Hippocampal formation (tissue), 2 donors: ENCODE measurements at regions not wholly inside any gene's neighbourhood (a gene's known extent, or its start where the extent isn't known, plus 50 kb on each side); places are given as distances from the start of the nearest gene placed in this dataset.
"Not testable (repeated sequence)": the region's sequence is repeated elsewhere in the genome, so short reads cannot be mapped to it uniquely, and the experiment has no call there.

Experiments used
- DNase-seq, 2 donors: peaks; one replicate each; lab custom pipeline; 2025; lab: John Stamatoyannopoulos, UW

DNA sequence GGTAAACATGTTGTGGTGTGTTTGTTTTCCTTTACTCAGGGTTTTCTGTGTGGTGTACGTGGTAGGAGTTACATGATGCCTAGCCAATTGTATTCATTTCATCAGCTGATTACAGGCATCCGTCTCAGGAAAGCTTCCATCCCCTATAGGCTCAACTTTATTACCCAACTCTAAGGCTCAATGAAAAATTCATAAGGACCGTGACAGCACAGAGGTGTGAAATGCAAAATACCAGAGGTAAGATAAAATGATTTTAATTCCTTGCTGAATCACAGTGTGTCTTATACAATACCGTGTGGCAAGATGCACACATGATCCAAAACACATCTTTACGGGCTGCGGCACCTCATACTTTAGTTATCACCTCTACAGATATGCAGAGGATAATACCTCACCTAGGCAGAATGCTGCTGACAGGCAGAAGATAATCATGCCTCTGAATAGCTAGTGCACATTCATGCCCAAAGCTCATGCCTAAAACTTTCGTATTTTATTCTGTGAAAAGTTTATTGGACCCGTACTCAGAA lies 87.2 kb upstream of the DIO2 start:
- DNase-seq: no peak

DNA sequence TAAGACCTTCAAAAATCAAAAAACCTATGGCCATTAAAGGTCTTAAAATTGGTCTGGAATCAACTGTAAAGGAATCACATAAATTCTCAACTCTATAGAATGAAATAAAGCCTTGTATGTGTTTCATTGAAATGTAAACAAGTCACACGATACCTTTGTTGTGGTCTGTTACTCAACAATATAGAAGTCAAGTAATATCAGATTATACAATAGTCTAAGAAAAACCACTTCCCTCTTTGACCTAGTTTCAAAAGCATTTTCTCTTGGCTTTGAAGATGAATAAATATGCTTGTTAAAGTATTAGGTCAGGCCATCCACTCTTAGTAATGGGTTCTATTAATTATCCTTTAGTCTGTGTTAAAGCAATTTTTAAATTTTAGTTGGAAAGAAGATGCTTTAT lies 79.8 kb upstream of the DIO2 start:
- no peak for DNase-seq

DNA sequence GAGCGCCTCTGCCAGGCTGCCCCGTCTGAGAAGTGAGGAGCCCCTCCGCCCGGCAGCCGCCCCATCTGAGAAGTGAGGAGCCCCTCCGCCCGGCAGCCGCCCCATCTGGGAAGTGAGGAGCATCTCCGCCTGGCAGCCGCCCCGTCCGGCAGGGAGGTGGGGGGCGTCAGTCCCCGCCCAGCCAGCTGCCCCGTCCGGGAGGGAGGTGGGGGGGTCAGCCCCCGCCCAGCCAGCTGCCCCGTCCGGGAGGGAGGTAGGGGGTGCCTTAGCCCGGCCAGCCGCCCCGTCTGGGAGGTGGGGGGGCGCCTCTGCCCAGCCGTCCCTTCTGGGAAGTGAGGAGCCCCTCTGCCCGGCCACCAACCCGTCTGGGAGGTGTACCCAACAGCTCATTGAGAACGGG lies 75.4 kb upstream of the DIO2 start:
- DNase-seq: not testable (repeated sequence)

DNA sequence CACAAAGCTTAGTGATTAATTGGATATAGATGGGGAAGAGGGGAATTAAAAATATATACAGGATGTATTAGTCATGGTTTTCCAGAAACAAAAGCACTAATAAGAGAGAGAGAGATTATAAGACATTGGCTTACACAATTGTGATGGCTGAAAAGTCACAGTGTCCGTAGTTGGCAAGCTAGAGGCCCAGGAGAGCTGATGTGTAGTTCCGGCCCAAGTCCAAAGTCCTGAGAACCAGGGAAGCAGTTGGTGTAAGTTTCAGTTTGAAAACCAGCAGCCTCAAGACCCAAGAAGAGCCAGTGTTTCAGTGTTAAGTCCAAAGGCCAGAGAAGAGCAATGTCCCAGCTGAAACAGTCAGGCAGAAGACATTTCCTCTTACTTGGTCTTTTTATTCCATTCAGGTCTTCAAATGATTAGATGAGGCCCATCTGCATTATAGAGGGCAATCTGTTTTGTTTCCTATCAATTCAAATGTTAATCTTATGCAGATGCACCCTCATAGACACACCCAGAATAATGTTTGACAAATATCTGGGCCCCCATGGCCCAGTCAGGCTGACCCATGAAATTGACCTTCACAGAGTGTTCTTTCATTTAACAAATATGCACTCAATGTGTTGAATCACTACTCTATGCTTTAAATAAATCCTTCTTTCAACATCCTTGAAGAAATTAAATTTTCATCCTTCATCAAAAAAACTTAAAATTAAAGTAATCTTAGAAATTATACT lies 67.2 kb upstream of the DIO2 start:
- DNase-seq: no peak

DNA sequence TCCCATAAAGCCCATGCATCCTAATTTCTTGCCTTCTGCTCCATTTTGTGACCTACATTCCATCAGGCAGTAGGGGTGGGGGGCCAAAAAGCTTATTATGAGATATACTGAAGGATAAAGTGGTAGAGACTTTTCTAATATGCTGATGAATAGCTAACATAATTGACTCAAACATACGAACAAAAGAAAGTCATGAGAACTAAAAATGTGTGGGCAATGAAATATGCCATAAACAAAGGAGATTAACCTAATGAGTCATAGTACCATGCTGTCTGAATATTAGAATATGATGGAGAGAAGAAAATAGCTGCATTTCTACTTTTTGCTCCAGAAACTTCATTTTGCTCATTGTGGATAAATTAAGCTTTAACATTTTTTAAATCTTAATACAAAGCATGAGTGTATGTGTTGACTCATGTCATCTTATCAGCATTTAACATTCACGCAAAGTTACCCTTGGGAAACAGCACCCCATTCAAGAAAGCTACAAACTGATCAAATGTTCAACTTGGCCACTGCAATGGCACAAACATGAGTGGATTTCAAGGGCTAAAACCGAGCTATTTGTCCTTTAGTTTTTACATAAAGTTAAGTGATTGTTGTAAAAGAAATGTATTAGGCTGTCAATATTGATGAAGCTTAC lies 64.0 kb upstream of the DIO2 start:
- DNase-seq: no peak

DNA sequence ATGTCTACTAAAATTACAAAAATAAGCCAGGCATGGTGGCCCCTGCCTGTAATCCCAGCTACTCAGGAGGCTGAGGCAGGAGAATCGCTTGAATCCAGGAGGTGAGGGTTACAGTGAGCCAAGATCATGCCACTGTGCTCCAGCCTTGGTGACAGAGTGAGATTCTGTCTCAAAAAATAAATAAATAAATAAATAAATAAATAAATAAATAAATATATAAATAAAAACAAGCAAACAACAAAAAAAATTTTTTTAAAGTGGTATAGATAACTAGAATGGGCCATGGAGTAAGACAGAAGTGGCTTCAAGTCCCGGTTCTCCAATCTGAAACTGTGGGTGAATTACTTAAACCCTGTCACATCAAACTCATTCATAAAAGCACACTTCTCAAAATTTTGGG lies 63.0 kb upstream of the DIO2 start:
- not testable (repeated sequence) for DNase-seq

DNA sequence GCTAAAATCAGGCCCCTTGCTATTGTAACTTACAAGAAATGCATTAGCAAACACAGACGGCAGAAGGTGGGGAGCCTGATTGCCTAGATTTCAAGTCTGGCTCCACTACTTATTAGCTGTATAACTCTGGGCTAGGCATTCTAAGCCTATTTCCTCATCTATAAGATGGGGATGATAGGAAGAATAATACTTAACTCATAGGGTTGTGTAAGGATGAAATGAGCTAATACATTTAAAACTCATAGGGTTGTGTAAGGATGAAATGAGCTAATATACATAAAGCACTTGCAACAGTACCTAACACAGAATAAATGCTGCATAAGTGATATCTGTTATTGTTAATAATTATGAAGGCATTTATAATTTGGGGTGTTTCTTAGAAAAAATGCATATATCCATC lies 60.1 kb upstream of the DIO2 start:
- DNase-seq: no peak

DNA sequence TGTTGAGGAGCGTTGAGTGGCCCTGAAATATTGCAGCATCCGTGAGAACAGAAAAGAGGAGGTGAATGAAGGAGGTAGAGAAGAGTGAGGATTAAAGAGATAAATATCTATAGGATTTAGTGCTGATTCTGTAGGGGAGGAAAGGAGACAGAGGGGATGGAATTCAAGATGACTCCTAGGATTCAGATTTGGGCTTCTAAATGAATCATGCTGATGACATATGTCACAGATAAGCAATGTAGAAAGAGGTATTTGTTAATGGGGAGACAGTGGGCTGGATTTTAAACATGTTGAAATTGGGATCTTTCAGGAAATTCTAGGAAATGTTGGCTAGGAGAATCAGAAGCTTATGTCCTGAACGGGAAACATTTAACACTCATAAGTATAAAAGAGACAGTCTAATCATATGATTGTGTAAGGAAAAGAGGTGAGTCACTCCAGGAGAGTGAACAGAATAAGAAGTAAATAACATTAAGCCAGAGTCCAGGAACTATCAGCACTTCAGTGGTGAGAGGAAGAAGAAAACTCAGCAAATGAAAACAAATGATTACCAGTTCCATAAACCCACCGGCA lies 58.1 kb upstream of the DIO2 start:
- no peak for DNase-seq

DNA sequence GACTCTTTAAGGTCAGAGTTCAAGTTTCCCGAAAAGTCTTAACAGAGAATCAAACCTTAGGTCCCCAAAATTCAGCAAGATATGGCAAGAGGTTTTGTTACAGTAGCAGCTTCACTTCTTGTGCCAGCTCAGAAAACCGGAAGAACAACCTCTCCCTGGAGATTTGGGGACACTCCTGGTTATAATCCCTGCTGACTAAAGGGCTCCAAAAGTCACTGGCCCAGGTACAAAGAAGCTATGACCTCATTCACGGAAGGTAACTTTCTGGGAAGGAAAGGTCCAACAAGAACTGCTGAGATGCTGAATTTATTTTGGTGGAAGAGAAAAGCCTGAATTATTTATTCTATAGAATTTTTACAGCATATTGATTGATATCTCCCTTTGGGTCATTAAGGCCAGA lies 55.6 kb upstream of the DIO2 start:
- no peak for DNase-seq

DNA sequence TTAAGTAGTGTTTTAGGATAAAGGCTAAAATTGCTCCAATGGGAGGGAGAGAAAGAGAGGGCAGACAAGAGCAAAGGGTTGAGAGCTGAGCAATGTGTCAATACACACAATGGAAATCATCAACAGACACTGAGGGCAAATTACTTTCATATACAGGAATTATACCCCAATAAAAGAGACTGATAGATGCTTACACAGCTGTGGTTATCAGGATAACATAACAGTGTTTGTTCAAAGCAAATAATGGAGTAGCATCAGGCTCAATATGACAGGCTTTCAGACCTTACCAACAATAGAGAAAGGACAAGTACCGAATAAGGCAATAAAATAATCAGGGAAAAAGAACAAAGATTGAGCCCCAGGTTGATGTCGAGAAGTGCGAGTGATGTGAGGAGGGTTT lies 53.4 kb upstream of the DIO2 start:
- no peak for DNase-seq
